A549 (cell line): ENCODE measurements at regions not wholly inside any gene's neighbourhood (a gene's known extent, or its start where the extent isn't known, plus 50 kb on each side); places are given as distances from the start of the nearest gene placed in this dataset.

Source experiments
- ATAC-seq, 2 experiments: fragments of 200-7000 bp in 1 of 2; fragments of >200 bp in 1 of 2; cut with Nextera tagmentation in 1 of 2; cut with Tn5 transposase in 1 of 2; 3 replicates each; pipeline versions ENCODE4 v1.8.0 to v1.9.1; 2018 to 2020; ENCODE audit warnings: mild to moderate bottlenecking in 1 of 2, moderate library complexity in 1 of 2
- CTCF ChIA-PET: fragments of 300-600 bp; sonication (Branson Sonifier 250); formaldehyde crosslinking; extraction: SDS; loops from one replicate; lab custom pipeline; 2021; ENCODE audit warnings: antibody characterized with exemption, inconsistent platforms; lab: Yijun Ruan, JAX
- POLR2A ChIA-PET: fragments of 350-600 bp; formaldehyde crosslinking; extraction: SDS; loops from one replicate; lab custom pipeline; 2021; ENCODE audit warnings: antibody characterized with exemption, inconsistent platforms; lab: Yijun Ruan, JAX
- DNase-seq, 2 experiments: peaks; one replicate each; pipeline versions ENCODE4 v3.0.0 to v3.0.0-alpha.2; 2011 to 2016; ENCODE audit warnings: low read depth in 1 of 2, low spot score in 1 of 2
- FAIRE-seq: peaks from 2 replicates; lab custom pipeline; 2011; peaks lifted over from hg19 to GRCh38; lab: Jason Lieb, UNC
- H3K27ac ChIP-seq, 2 experiments: fragments of >200 bp; sonication (Bioruptor Twin); formaldehyde crosslinking; 3 replicates each; pipeline ENCODE4 v1.5.1; 2016 to 2017
- H3K4me1 ChIP-seq: fragments of >200 bp; sonication (Bioruptor Twin); formaldehyde crosslinking; 3 replicates; pipeline ENCODE4 v1.6.1; 2016
- H3K4me2 ChIP-seq: fragments of >200 bp; sonication (Bioruptor Twin); formaldehyde crosslinking; 3 replicates; pipeline ENCODE4 v1.6.1; 2016
- H3K4me3 ChIP-seq: fragments of >200 bp; sonication (Bioruptor Twin); formaldehyde crosslinking; 3 replicates; pipeline ENCODE4 v1.5.1; 2016
- H3K9me3 ChIP-seq: fragments of >200 bp; sonication (Bioruptor Twin); formaldehyde crosslinking; 3 replicates; pipeline ENCODE4 v1.6.1; 2016
- CBX2 ChIP-seq: fragments of 200-600 bp; sonication (generic); IDR thresholded peaks from 2 replicates; pipeline ENCODE4 v1.6.1; 2016; ENCODE audit warnings: low read depth, mild to moderate bottlenecking, borderline replicate concordance
- EHF ChIP-seq: fragments of 250-450 bp; sonication (Bioruptor Pico); IDR thresholded peaks from 2 replicates; pipeline ENCODE4 v1.5.0; 2020; ENCODE audit warnings: mild to moderate bottlenecking
- EHMT2 ChIP-seq: fragments of 200-600 bp; sonication (generic); IDR thresholded peaks from 2 replicates; pipeline ENCODE4 v1.6.1; 2016; ENCODE audit warnings: antibody characterized with exemption, low read depth, mild to moderate bottlenecking, moderate library complexity
- ELK1 ChIP-seq: fragments of 150-350 bp; IDR thresholded peaks from 2 replicates; pipeline ENCODE4 v1.6.1; 2014; ENCODE audit warnings: low read depth, mild to moderate bottlenecking, low read length
- EP300 ChIP-seq, 2 experiments: fragments of >200 bp; sonication (Bioruptor Twin); formaldehyde crosslinking; IDR thresholded peaks; 2 replicates in 1 of 2; 3 replicates in 1 of 2; pipeline ENCODE4 v1.6.1; 2016 to 2017
- FOSB ChIP-seq: fragments of 250-450 bp; sonication (Bioruptor Pico); IDR thresholded peaks from 2 replicates; pipeline ENCODE4 v1.5.0; 2020; ENCODE audit warnings: mild to moderate bottlenecking, moderate library complexity
- HMGXB4 ChIP-seq: fragments of 250-450 bp; sonication (Bioruptor Pico); IDR thresholded peaks from 2 replicates; pipeline ENCODE4 v1.5.0; 2021; ENCODE audit warnings: mild to moderate bottlenecking, moderate library complexity, borderline replicate concordance
- HOXA7 ChIP-seq: fragments of 250-450 bp; sonication (Bioruptor Pico); IDR thresholded peaks from 2 replicates; pipeline ENCODE4 v1.5.0; 2020; ENCODE audit warnings: mild to moderate bottlenecking, moderate library complexity
- HOXB13 ChIP-seq: fragments of 250-450 bp; sonication (Bioruptor Pico); IDR thresholded peaks from 2 replicates; pipeline ENCODE4 v1.5.0; 2020; ENCODE audit warnings: low read depth, mild to moderate bottlenecking, moderate library complexity
- JUNB ChIP-seq: fragments of >200 bp; sonication (Bioruptor Twin); formaldehyde crosslinking; IDR thresholded peaks from 2 replicates; pipeline ENCODE4 v1.6.1; 2016
- KDM1A ChIP-seq: fragments of 200-600 bp; sonication (generic); IDR thresholded peaks from 2 replicates; pipeline ENCODE4 v1.6.1; 2016; ENCODE audit warnings: low read depth, mild to moderate bottlenecking
- KDM5A ChIP-seq: fragments of 200-600 bp; sonication (generic); IDR thresholded peaks from 2 replicates; pipeline ENCODE4 v1.6.1; 2016; ENCODE audit warnings: antibody characterized with exemption, mild to moderate bottlenecking
- MAZ ChIP-seq: fragments of 150-350 bp; IDR thresholded peaks from 2 replicates; pipeline ENCODE4 v1.6.1; 2014; ENCODE audit warnings: antibody characterized with exemption, low read depth, low read length, borderline replicate concordance
- MYC ChIP-seq: IDR thresholded peaks from 2 replicates; pipeline ENCODE4 v1.6.1; 2012; ENCODE audit warnings: mild to moderate bottlenecking, inconsistent platforms, low read length, improper control_type of control experiment, borderline replicate concordance
- PHF8 ChIP-seq: fragments of 200-600 bp; sonication (generic); IDR thresholded peaks from 2 replicates; pipeline ENCODE4 v1.6.1; 2016; ENCODE audit warnings: low read depth, mild to moderate bottlenecking, antibody characterized with exemption, moderate library complexity, borderline replicate concordance
- POLR2AphosphoS2 ChIP-seq: conservative IDR thresholded peaks from 2 replicates; pipeline ENCODE4 v1.6.1; 2012; ENCODE audit warnings: low read length, improper control_type of control experiment, inconsistent platforms
- RAD21 ChIP-seq, 2 experiments: fragments of >200 bp in 1 of 2; sonication (Bioruptor Twin) in 1 of 2; formaldehyde crosslinking in 1 of 2; IDR thresholded peaks in 1 of 2; conservative IDR thresholded peaks in 1 of 2; 2 replicates in 1 of 2; 3 replicates in 1 of 2; pipeline ENCODE4 v1.6.1; 2012 to 2018; ENCODE audit warnings: inconsistent platforms in 1 of 2
- REST ChIP-seq: fragments of 200-600 bp; sonication (generic); IDR thresholded peaks from 2 replicates; pipeline ENCODE4 v1.6.1; 2016; ENCODE audit warnings: antibody characterized with exemption, mild to moderate bottlenecking, moderate library complexity
- SMC3 ChIP-seq: fragments of >200 bp; sonication (Bioruptor Twin); formaldehyde crosslinking; IDR thresholded peaks from 3 replicates; pipeline ENCODE4 v1.6.1; 2018; ENCODE audit warnings: inconsistent platforms
- TP53 ChIP-seq: fragments of 250-450 bp; sonication (Bioruptor Pico); IDR thresholded peaks from 2 replicates; pipeline ENCODE4 v1.5.0; 2021; ENCODE audit warnings: mild to moderate bottlenecking, moderate library complexity
- ZFP36 ChIP-seq: fragments of 450-650 bp; IDR thresholded peaks from 2 replicates; pipeline ENCODE4 v1.6.1; 2014; ENCODE audit warnings: borderline replicate concordance; ENCODE audit not compliant: partially characterized antibody
- WGBS: methylation state at CpG from one replicate; pipeline ENCODE4 v1.1.6; 2017; ENCODE audit errors: missing lambda C conversion rate; 5-methylcytosine and 5-hydroxymethylcytosine counted together
- TF ChIP-seq, protein P1 (sequence below): IDR thresholded peaks from 2 replicates; pipeline ENCODE4 v1.6.1; 2012; ENCODE audit warnings: low read depth, borderline replicate concordance
- TF ChIP-seq, protein P2 (sequence below): fragments of 250-450 bp; sonication (Bioruptor Pico); IDR thresholded peaks from 2 replicates; pipeline ENCODE4 v1.5.0; 2020; ENCODE audit warnings: low read depth, mild to moderate bottlenecking, moderate library complexity
- TF ChIP-seq, protein P3 (sequence below): fragments of 450-650 bp; IDR thresholded peaks from 2 replicates; pipeline ENCODE4 v1.6.1; 2014; ENCODE audit warnings: antibody characterized with exemption

DNA sequence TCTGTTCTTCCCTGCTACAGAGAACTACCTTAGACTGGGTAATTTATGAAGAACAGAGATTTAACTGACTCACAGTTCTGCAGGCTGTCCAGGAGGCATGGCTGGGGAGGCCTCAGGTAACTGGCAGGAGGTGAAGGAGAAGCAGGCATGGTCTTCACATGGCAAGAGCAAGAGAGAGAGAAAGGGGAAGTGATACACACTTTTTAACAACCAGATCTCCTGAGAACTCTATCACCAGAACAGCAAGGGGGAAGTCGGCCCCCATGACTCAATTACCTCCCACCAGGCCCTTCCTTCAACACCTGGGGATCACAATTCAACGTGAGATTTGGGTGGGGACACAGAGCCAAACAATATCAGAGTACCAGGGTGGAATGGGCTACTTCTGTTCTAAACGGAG, 766.8 kb downstream of the TLE1 start:
- POLR2A ChIA-PET, result no interaction called here
- DNase-seq, result no peak
- no peak overlapping the region for H3K27ac ChIP-seq
- TF ChIP-seq ZFP36, result no peak
- no peak for TF ChIP-seq EP300 (IDR thresholded peaks at IDR 0.05)
- no peak for TF ChIP-seq EHF (CRISPR knock-in tag)
- no peak for TF ChIP-seq HOXA7 (CRISPR knock-in tag)
- TF ChIP-seq MAZ, result no peak
- no peak for TF ChIP-seq MYC
- TF ChIP-seq FOSB, result no peak
- TF ChIP-seq, protein P1, sequence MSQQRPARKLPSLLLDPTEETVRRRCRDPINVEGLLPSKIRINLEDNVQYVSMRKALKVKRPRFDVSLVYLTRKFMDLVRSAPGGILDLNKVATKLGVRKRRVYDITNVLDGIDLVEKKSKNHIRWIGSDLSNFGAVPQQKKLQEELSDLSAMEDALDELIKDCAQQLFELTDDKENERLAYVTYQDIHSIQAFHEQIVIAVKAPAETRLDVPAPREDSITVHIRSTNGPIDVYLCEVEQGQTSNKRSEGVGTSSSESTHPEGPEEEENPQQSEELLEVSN, result no peak
- TF ChIP-seq EHMT2, result no peak
- TF ChIP-seq CBX2, result no peak
- TF ChIP-seq PHF8, result no peak
- TF ChIP-seq KDM5A, result no peak
- TF ChIP-seq, protein P2, sequence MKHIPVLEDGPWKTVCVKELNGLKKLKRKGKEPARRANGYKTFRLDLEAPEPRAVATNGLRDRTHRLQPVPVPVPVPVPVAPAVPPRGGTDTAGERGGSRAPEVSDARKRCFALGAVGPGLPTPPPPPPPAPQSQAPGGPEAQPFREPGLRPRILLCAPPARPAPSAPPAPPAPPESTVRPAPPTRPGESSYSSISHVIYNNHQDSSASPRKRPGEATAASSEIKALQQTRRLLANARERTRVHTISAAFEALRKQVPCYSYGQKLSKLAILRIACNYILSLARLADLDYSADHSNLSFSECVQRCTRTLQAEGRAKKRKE (CRISPR knock-in tag), result no peak
- TF ChIP-seq POLR2AphosphoS2, result no peak
- TF ChIP-seq SMC3, result no peak
- TF ChIP-seq RAD21 (conservative IDR thresholded peaks at IDR 0.05 in 1 of 2, IDR thresholded peaks at IDR 0.05 in 1 of 2), result no peak
- no peak for TF ChIP-seq KDM1A
- TF ChIP-seq, protein P3, sequence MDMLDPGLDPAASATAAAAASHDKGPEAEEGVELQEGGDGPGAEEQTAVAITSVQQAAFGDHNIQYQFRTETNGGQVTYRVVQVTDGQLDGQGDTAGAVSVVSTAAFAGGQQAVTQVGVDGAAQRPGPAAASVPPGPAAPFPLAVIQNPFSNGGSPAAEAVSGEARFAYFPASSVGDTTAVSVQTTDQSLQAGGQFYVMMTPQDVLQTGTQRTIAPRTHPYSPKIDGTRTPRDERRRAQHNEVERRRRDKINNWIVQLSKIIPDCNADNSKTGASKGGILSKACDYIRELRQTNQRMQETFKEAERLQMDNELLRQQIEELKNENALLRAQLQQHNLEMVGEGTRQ, result no peak
- TF ChIP-seq HOXB13 (CRISPR knock-in tag), result no peak
- TF ChIP-seq, all 56 proteins: peak for 0
- FAIRE-seq, result no peak
- WGBS, result 7% methylated on average over 3 of the region's 3 CpGs
- Histone ChIP-seq H3K4me1 (no peaks in the 10 kb centered on the region), H3K4me3 (no peak overlapping the region), H3K4me2 (no peak overlapping the region), H3K9me3 (peaks cover 6% of the 10 kb centered on the region; the same call in 2 of the 3 replicates)
- CTCF ChIA-PET, result no interaction called here
- no peak for ATAC-seq

DNA sequence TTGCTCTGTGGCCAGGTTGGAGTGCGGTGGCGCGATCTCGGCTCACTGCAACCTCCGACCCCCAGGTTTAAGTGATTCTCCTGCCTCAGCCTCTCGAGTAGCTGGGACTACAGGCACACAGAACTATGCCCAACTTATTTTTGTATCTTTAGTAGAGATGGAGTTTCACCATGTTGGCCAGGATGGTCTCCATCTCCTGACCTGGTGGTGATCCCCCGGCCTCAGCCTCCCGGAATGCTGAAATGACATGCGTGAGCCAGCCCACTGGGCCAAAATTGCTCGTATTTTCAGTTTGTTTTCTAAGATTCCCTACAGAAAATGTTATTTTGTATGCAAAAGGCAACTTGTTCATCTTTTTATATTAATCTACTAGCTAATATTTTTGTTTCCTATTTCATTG, 782.6 kb downstream of the TLE1 start:
- Histone ChIP-seq H3K4me3 (no peak overlapping the region), H3K9me3 (no peaks in the 10 kb centered on the region), H3K27ac (no peak overlapping the region), H3K4me1 (no peaks in the 10 kb centered on the region), H3K4me2 (no peak overlapping the region)
- no peak for ATAC-seq
- DNase-seq, result no peak
- TF ChIP-seq HMGXB4 (CRISPR knock-in tag), result no peak
- TF ChIP-seq ELK1, result no peak
- TF ChIP-seq, protein P2 (CRISPR knock-in tag), result no peak
- no peak for TF ChIP-seq JUNB
- no peak for TF ChIP-seq TP53
- no peak for TF ChIP-seq REST
- ChIA-PET POLR2A (no interaction called here), CTCF (interaction anchor here (0.6 kb wide), 1 partner anchor 71 kb away, joined by 3 read pairs; no protein-coding TSS in a partner anchor)
- WGBS, result 79% methylated on average over 10 of the region's 10 CpGs
- FAIRE-seq, result no peak
